ENCODE measurements at regions not wholly inside any gene's neighbourhood (a gene's known extent, or its start where the extent isn't known, plus 50 kb on each side); places are given as distances from the start of the nearest gene placed in this dataset.

GRCh38 chr15:69666441-69666882 is 213.8 kb downstream of the RPLP1 start:
- no peaks in the 10 kb centered on the region for H3K9me3 ChIP-seq
- peaks cover 3% of the 10 kb centered on the region for H3K4me1 ChIP-seq (ENCODE audit: low read depth)
- intact Hi-C loops (cut with DNase I, micrococcal nuclease): no loop called here
- H3K4me3 ChIP-seq: no peak overlapping the region
- no peaks in the 10 kb centered on the region for H3K36me3 ChIP-seq (ENCODE audit: low read depth)
- TF ChIP-seq CTCF (IDR thresholded peaks at IDR 0.05): no peak
- peak; percentile 42 for ATAC-seq
- peak in 1 of 3 donors; percentile 33 for DNase-seq

- peak; percentile 39 for ATAC-seq
- no peaks in the 10 kb centered on the region for H3K36me3 ChIP-seq (ENCODE audit: low read depth)
- no peak for TF ChIP-seq CTCF (IDR thresholded peaks at IDR 0.05)
Measured at GRCh38 chr15:69666921-69667811, 214.5 kb downstream of the RPLP1 start.

GRCh38 chr15:69668039-69668705 is 215.6 kb downstream of the RPLP1 start:
- ATAC-seq (peak; percentile 22), DNase-seq (peak in 1 of 3 donors; percentile 2)
- TF ChIP-seq CTCF (IDR thresholded peaks at IDR 0.05): no peak
- Histone ChIP-seq H3K36me3 (ENCODE audit: low read depth) (no peaks in the 10 kb centered on the region), H3K9me3 (no peaks in the 10 kb centered on the region), H3K4me3 (no peak overlapping the region), H3K4me1 (ENCODE audit: low read depth) (peaks cover 3% of the 10 kb centered on the region)
- intact Hi-C loops (cut with DNase I, micrococcal nuclease): no loop called here

More at GRCh38 chr15:69666921-69667811, 214.5 kb downstream of the RPLP1 start:
- intact Hi-C loops (cut with DNase I, micrococcal nuclease): no loop called here
- Histone ChIP-seq H3K4me3 (no peak overlapping the region), H3K4me1 (ENCODE audit: low read depth) (peaks cover 3% of the 10 kb centered on the region), H3K9me3 (no peaks in the 10 kb centered on the region)
- peak; percentile 27 to 60 (median 37) for DNase-seq

GRCh38 chr15:69668963-69669362 is 216.3 kb downstream of the RPLP1 start:
- peaks cover 3% of the 10 kb centered on the region for H3K4me1 ChIP-seq (ENCODE audit: low read depth)
- H3K9me3 ChIP-seq: no peaks in the 10 kb centered on the region
- peak; percentile 64 for ATAC-seq
- no peaks in the 10 kb centered on the region for H3K36me3 ChIP-seq (ENCODE audit: low read depth)
- peak; percentile 33 to 72 (median 57) for DNase-seq
- H3K4me3 ChIP-seq: no peak overlapping the region
- TF ChIP-seq CTCF (IDR thresholded peaks at IDR 0.05): no peak
- intact Hi-C loops (cut with DNase I, micrococcal nuclease): no loop called here

- intact Hi-C loops (cut with DNase I, micrococcal nuclease): no loop called here
- Histone ChIP-seq H3K36me3 (ENCODE audit: low read depth) (no peaks in the 10 kb centered on the region), H3K4me1 (ENCODE audit: low read depth) (peaks cover 3% of the 10 kb centered on the region), H3K9me3 (no peaks in the 10 kb centered on the region), H3K4me3 (no peak overlapping the region)
- no peak for TF ChIP-seq CTCF (IDR thresholded peaks at IDR 0.05)
- ATAC-seq (no peak), DNase-seq (no peak)
Measured at GRCh38 chr15:69669446-69669845, 216.8 kb downstream of the RPLP1 start.

Measured in mucosa of descending colon (tissue), 3 donors.